Activated CD4-positive, alpha-beta memory T cell treated with anti-CD3 and anti-CD28 coated beads for 36 hours (primary cell): ENCODE measurements at regions not wholly inside any gene's neighbourhood (a gene's known extent, or its start where the extent isn't known, plus 50 kb on each side); places are given as distances from the start of the nearest gene placed in this dataset.

Experiments
- CTCF ChIA-PET: fragments of 350-600 bp; sonication (Branson Sonifier 250); formaldehyde crosslinking; loops from one replicate; lab custom pipeline; 2021; ENCODE audit warnings: antibody characterized with exemption, inconsistent platforms; lab: Charles Lee
- POLR2A ChIA-PET: fragments of 350-600 bp; sonication (Branson Sonifier 250); formaldehyde crosslinking; loops from one replicate; lab custom pipeline; 2021; ENCODE audit warnings: antibody characterized with exemption; lab: Charles Lee
- DNase-seq: peaks from one replicate; pipeline ENCODE4 v3.0.0-alpha.2; 2020
- H3K27ac Mint-ChIP-seq: one replicate; pipeline ENCODE4 v1.8.0; 2021; ENCODE audit warnings: mixed read lengths
- H3K27me3 Mint-ChIP-seq: one replicate; pipeline ENCODE4 v1.8.0; 2021; ENCODE audit warnings: mixed read lengths
- H3K36me3 Mint-ChIP-seq: one replicate; pipeline ENCODE4 v1.8.0; 2021; ENCODE audit warnings: mixed read lengths
- H3K4me1 Mint-ChIP-seq: one replicate; pipeline ENCODE4 v1.8.0; 2021; ENCODE audit warnings: low read depth, mixed read lengths
- H3K4me3 Mint-ChIP-seq: one replicate; pipeline ENCODE4 v1.8.0; 2021; ENCODE audit warnings: mild to moderate bottlenecking, mixed read lengths
- H3K9me3 Mint-ChIP-seq: one replicate; pipeline ENCODE4 v1.8.0; 2021; ENCODE audit warnings: mixed read lengths
- intact Hi-C: fragments of 100-400 bp; cut with micrococcal nuclease; formaldehyde crosslinking; loops from one replicate; pipeline ENCODE4 v1.15.1; 2023

DNA sequence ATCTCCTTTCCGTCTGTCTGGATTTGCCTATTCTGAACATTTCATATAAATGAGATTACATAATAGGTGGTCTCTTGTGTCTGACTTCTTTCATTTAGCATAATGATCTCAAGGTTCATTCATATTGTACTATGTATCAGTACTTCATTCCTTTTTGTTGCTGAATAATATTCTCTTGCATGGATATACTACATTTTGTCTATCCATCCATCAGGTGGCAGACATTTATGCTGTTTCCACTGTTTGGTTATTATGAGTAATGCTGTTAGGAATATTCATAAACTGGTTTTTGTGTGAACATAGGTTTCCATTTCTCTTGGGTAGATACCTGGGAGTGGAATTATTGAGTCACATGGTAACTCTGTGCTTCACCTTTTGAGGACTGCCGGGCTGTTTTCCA, 148.2 kb upstream of the PMEPA1 start:
- ChIA-PET CTCF (no interaction called here), POLR2A (no interaction called here)
- Mint-ChIP-seq H3K9me3 (no peaks in the 10 kb centered on the region), H3K36me3 (no peaks in the 10 kb centered on the region), H3K27ac (no peak overlapping the region), H3K4me1 (peaks cover 14% of the 10 kb centered on the region), H3K4me3 (no peak overlapping the region), H3K27me3 (peaks cover 4% of the 10 kb centered on the region)
- DNase-seq, result no peak
- intact Hi-C loops, result no loop called here

DNA sequence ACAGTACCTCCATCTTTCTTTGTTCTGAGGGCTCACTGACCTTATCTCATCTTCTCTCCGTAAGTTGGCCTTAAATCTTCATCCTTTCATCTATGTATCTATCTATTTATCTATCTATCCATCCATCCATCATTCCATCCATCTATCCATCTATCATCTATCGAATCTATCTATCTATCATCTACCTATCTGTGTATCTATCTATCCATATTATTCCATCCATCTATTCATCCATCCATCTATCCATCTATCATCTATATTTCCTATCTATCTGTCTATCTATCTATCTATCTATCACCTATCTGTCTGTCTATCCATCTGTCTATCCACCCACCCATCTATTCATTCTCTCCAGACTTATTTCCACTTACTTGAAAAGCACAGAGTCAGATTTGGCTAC, 147.3 kb upstream of the PMEPA1 start:
- intact Hi-C loops, result no loop called here

DNA sequence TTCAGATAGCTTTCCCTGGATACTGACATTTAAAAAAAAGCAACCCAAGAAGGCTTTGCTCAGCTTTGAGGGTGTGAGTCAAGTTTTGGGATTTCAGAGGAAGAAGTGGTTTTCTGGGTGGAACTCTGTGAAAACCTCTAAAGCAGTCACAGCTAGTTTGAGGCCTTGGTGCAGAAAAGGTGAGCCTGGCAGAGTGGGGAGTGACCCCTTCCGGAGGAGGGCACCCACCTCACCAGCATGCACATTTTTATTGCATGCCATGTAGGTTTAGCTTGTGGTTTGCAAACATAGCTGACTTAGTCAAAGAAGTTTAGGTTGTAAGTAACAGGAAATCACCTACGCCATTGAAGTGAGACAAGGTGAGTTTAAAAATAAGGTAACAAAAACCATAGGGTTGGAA, 146.8 kb upstream of the PMEPA1 start:
- H3K9me3 Mint-ChIP-seq, result no peaks in the 10 kb centered on the region
- H3K27me3 Mint-ChIP-seq, result peaks cover 4% of the 10 kb centered on the region
- POLR2A ChIA-PET, result no interaction called here
- no peak overlapping the region for H3K4me3 Mint-ChIP-seq
- CTCF ChIA-PET, result interaction anchor here (0.5 to 1.3 kb wide), 3 partner anchors 203 to 623 kb away, joined by 3 to 4 read pairs (median 3); no protein-coding TSS in a partner anchor
- intact Hi-C loops, result no loop called here
- no peak overlapping the region for H3K27ac Mint-ChIP-seq
- no peaks in the 10 kb centered on the region for H3K36me3 Mint-ChIP-seq
- DNase-seq, result peak; percentile 30
- peaks cover 14% of the 10 kb centered on the region for H3K4me1 Mint-ChIP-seq

More for the DNA sequence above, 147.3 kb upstream of the PMEPA1 start:
- Mint-ChIP-seq H3K27me3 (peaks cover 4% of the 10 kb centered on the region), H3K36me3 (no peaks in the 10 kb centered on the region), H3K9me3 (no peaks in the 10 kb centered on the region), H3K27ac (no peak overlapping the region), H3K4me3 (no peak overlapping the region), H3K4me1 (peaks cover 14% of the 10 kb centered on the region)
- POLR2A ChIA-PET, result no interaction called here
- DNase-seq, result no peak
- CTCF ChIA-PET, result interaction anchor here (0.5 to 1.3 kb wide), 2 partner anchors 203 to 622 kb away, joined by 3 to 4 read pairs; no protein-coding TSS in a partner anchor

DNA sequence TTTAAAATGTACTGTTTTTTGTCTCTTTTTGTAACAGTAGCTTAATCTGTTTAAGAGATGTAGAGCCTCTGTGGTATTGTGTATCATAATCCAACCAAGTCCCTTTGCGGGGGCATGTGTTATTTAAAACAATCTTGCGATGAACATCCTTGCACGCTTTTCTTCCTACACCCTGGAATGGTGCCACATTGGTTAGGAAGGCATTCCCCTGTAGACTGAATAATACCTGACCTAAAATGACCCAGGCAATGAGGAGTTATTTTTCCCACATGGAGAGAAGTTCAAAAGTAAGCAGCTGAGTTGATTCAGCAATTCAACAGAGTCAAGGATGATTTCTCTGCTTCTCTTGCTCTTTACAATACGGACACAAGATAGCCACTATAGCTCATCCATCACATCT, 142.0 kb upstream of the PMEPA1 start:
- H3K9me3 Mint-ChIP-seq, result peaks cover 2% of the 10 kb centered on the region

DNA sequence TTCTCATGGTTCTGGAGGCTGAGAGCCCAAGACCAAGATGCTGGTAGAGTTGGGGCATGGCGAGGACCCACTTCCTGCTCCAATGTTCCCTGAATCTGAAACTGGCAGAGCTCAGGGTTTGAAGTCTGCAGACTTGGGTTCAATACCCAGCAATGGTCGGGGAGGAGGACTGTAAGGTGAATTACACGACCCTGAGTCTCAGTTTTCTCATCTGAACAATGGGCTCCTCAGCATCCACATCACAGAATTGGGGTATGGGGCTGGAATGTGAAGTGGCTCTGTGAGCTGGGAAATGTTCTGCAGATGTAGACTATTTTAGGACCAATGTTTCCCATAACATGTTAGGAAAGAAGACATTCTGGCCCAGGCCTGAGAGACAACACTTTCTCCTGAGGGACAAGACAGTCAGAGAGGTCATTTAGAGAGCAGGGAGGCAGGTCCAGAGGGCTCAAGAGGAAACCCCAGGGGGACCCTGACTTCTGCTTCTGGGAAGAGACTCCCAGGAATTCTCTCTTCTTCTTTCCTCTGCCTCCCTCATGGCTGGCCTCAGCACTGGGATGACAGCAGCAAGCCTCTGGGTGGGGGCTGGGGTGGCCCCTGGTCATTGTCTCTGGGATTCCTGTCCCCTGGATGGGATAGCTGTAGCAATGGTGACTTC, 141.3 kb upstream of the PMEPA1 start:
- Mint-ChIP-seq H3K4me1 (no peaks in the 10 kb centered on the region), H3K4me3 (no peak overlapping the region), H3K9me3 (peaks cover 2% of the 10 kb centered on the region), H3K27ac (no peak overlapping the region), H3K36me3 (no peaks in the 10 kb centered on the region), H3K27me3 (peaks cover 4% of the 10 kb centered on the region)
- ChIA-PET POLR2A (no interaction called here), CTCF (no interaction called here)
- DNase-seq, result no peak
- intact Hi-C loops, result no loop called here

More for the DNA sequence above, 142.0 kb upstream of the PMEPA1 start:
- Mint-ChIP-seq H3K27me3 (peaks cover 4% of the 10 kb centered on the region), H3K4me1 (peaks cover 2% of the 10 kb centered on the region), H3K4me3 (no peak overlapping the region), H3K27ac (no peak overlapping the region), H3K36me3 (no peaks in the 10 kb centered on the region)
- ChIA-PET POLR2A (no interaction called here), CTCF (no interaction called here)
- DNase-seq, result no peak
- intact Hi-C loops, result no loop called here

DNA sequence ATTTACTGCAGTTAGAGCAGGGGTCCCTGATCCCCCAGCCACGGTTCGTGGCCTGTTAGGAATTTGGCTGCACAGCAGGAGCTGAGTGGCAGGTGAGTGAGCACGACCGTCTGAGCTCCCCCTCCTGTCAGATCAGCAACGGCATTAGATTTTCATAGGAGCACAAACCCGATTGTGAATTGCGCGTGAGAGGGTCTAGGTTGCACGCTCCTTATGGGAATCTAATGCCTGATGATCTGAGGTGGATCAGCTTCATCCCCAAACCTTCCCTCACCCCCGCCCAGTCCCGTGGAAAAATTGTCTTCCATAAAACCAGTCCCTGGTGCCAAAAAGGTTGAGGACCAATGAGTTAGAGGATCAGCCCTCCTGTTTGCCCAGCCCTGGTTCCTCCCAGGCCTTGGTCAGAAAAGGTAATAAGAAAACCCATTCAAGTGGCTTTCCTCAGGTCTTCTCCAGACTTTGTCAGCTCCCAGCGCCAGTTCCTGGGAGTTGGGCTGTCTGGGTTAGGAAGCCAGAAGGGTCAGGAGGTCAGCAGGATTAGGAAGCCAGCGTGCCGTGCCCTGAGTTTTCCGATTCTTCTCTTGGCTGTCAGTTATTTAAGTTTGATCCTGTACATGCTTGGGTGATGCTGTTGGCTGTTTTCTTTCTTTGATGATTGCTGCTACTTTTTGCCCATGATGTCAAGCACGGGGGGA, 139.9 kb upstream of the PMEPA1 start:
- peaks cover 2% of the 10 kb centered on the region for H3K9me3 Mint-ChIP-seq
- ChIA-PET POLR2A (no interaction called here), CTCF (no interaction called here)
- H3K27ac Mint-ChIP-seq, result no peak overlapping the region
- H3K36me3 Mint-ChIP-seq, result no peaks in the 10 kb centered on the region
- intact Hi-C loops, result no loop called here
- no peaks in the 10 kb centered on the region for H3K4me1 Mint-ChIP-seq
- no peak for DNase-seq
- peaks cover 2% of the 10 kb centered on the region for H3K27me3 Mint-ChIP-seq
- H3K4me3 Mint-ChIP-seq, result no peak overlapping the region

DNA sequence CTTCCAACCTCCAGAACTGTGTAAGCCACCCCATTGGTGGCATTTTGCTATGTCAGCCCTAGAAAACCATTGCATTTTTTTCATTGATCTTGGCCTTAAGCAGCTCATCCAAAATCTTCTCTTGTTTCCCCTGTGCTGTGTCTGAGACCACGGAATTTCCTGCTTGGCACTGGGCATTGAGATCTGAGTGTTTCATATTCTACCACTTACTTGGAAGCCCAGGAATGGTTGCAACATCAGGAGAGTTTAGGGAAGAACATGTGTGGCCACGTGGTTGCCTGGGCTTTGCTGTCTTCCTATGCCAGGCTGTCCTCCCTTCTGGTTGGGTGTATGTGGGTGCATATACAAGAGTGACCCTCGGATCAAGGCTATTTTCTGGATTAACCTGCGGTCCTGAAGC, 139.3 kb upstream of the PMEPA1 start:
- ChIA-PET CTCF (no interaction called here), POLR2A (no interaction called here)
- Mint-ChIP-seq H3K9me3 (peaks cover 2% of the 10 kb centered on the region), H3K27ac (no peak overlapping the region), H3K4me1 (no peaks in the 10 kb centered on the region), H3K27me3 (peaks cover 2% of the 10 kb centered on the region), H3K36me3 (no peaks in the 10 kb centered on the region), H3K4me3 (no peak overlapping the region)
- no peak for DNase-seq
- intact Hi-C loops, result no loop called here

DNA sequence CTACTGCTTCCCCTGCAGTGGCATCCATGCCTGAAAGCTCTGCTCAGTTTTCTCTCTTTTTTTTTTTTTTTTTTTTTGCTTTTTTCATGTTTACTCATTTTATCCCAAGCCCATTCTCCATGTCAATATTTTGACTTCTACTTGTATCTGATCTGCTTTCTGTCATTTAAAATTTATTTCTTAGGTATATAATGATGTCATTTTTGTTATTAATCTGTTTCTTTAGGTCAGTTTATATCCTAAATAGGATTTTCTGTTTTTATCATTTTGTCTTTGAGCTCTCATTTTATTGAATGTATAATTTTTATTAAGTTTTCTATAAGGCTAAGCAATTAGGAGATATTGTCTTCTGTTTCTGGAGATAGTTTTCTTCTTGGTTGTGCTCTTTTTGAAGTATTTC, 138.5 kb upstream of the PMEPA1 start:
- no peaks in the 10 kb centered on the region for H3K4me1 Mint-ChIP-seq
- peaks cover 2% of the 10 kb centered on the region for H3K9me3 Mint-ChIP-seq
- intact Hi-C loops, result no loop called here
- no peaks in the 10 kb centered on the region for H3K36me3 Mint-ChIP-seq
- POLR2A ChIA-PET, result no interaction called here
- DNase-seq, result no peak
- CTCF ChIA-PET, result interaction anchor here (0.6 kb wide), 1 partner anchor 157 kb away, joined by 6 read pairs; no protein-coding TSS in a partner anchor
- H3K4me3 Mint-ChIP-seq, result no peak overlapping the region
- H3K27ac Mint-ChIP-seq, result no peak overlapping the region
- H3K27me3 Mint-ChIP-seq, result peaks cover 2% of the 10 kb centered on the region

DNA sequence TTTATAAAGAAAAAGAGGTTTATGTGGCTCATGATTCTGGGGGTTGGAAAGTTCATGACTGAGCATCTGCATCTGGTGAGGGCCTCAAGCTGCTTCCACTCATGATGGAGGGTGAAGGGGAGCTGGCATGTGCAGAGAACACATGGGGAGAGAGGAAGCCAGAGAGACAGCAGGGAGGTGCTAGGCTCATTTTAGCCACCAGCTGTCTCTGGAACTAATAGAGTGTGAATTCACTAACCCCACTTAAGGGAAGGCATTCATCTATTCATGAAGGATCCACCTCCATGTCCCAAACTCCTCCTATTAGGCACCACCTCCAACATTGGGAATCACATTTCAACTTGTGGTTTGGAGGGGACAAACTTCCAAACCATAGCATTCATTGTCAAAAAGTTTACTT, 137.3 kb upstream of the PMEPA1 start:
- DNase-seq, result no peak
- H3K27me3 Mint-ChIP-seq, result peaks cover 2% of the 10 kb centered on the region
- no peaks in the 10 kb centered on the region for H3K36me3 Mint-ChIP-seq
- no peak overlapping the region for H3K27ac Mint-ChIP-seq
- peaks cover 2% of the 10 kb centered on the region for H3K9me3 Mint-ChIP-seq
- no peaks in the 10 kb centered on the region for H3K4me1 Mint-ChIP-seq
- ChIA-PET CTCF (no interaction called here), POLR2A (no interaction called here)
- intact Hi-C loops, result no loop called here
- no peak overlapping the region for H3K4me3 Mint-ChIP-seq

DNA sequence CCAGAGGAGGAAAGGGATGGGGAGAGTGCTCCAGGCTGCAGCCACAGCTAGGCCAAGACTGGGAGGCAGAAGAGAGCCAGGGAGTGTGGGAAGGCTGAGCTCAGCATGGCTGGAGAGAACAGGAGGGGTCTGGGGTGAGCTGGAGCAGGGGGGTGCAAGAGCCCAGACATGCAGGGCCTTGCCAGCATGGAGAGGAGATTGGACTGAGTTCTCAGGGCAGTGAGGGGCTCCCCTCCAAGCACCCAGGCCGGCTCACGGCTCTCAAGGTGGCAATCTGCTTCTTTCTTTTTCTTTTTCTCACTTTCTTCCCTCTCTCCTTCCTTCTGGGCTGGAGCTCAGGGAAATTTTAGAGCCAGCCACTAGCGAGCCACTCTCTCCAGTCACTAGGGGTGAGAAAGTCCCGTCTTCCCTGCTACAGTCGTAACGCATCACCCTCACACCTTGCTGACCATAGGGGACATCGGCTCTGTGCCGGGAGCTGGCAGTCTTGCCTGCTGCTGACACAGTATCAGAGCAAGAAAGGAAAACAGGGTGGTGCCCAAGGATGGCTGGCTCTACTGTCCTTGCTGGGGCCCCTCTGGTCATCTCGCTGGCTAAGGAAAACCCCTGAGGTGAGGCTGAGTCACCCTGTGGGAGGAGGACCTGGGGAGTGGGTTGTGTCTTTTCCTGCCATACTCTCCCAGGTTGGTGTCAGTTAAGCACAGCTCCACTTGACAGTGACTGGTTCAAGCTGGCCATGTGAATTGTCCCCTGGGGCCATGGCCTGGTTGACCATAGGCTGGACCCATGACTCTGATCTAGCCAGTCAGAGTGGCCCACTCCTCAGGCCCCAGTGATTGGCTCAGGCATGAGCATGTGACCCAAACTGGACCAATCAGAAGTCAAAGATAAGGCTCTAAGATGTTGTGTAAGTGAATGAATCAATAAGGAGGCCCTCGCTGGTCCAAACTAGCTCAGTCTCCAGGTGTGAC, 135.1 kb upstream of the PMEPA1 start:
- Mint-ChIP-seq H3K4me3 (no peak overlapping the region), H3K27ac (no peak overlapping the region), H3K27me3 (no peaks in the 10 kb centered on the region), H3K36me3 (no peaks in the 10 kb centered on the region), H3K4me1 (no peaks in the 10 kb centered on the region), H3K9me3 (peaks cover 2% of the 10 kb centered on the region)
- POLR2A ChIA-PET, result no interaction called here
- intact Hi-C loops, result no loop called here
- no peak for DNase-seq
- CTCF ChIA-PET, result no interaction called here

DNA sequence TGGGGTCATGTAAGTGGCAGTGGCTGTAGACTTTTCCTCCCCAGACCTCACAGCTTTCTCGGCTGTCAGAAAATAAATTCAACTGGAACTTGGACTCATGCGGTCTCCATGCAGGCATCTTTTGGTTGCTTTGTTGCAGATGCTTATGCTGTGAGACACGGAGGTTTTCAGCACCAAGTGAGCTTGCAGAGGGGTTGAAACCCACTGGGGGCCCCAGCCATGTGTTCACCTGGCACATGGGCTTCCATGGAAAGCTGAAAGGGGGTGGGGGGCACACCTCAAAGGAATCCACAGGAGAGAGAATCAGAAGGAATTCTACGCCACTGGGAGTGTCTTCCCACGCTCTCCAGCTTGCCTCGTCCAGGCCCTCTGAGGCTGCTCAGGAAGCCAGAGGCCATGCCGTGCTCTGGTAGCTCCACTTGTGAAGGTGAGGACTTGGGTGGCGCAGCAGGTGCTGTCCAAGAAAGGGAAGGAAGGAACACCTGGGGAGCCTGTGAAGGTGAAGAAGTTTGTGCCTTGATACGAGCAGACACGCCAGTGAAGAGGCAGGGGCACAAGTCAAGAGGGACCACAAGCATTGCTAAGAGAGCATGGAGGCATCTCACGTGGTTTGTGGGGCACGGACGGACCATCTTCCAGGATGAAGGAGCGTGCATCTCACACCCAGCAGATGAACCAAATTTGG, 134.3 kb upstream of the PMEPA1 start:
- no peak for DNase-seq
- Mint-ChIP-seq H3K36me3 (no peaks in the 10 kb centered on the region), H3K4me3 (no peak overlapping the region), H3K27ac (no peak overlapping the region), H3K9me3 (peaks cover 2% of the 10 kb centered on the region), H3K27me3 (no peaks in the 10 kb centered on the region), H3K4me1 (no peaks in the 10 kb centered on the region)
- CTCF ChIA-PET, result interaction anchor here (0.9 kb wide), 1 partner anchor 366 kb away, joined by 3 read pairs; no protein-coding TSS in a partner anchor
- POLR2A ChIA-PET, result no interaction called here
- intact Hi-C loops, result no loop called here
